ENCODE measurements at regions not wholly inside any gene's neighbourhood (a gene's known extent, or its start where the extent isn't known, plus 50 kb on each side); places are given as distances from the start of the nearest gene placed in this dataset.
"Not testable (repeated sequence)": the region's sequence is repeated elsewhere in the genome, so short reads cannot be mapped to it uniquely, and the experiment has no call there.

DNA sequence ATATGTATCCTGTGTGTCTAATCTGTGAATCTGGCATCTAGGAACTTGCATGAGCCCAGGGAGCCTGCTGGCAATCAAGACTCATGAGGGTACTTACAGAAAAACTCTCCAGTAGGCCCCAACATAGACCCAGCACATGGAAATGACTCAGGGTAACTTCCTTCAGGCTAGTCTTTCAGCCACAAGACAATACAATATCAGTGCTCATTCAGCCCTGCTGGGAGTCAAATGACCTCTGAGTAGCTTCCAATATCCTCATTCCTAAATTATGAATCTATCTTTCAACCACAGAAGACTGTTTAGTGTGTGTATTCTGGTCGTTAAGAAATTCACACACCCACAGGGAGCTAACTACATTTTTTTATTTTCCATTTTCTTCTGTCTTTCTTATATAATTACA, 1273.0 kb downstream of the EFNA5 start:
- Histone ChIP-seq H3K36me3 (ENCODE audit: control insufficient read depth, insufficient read depth, low read length) (no peaks in the 10 kb centered on the region), H3K27me3 (ENCODE audit: control insufficient read depth, insufficient read depth, low read length, poor library complexity, severe bottlenecking) (no peaks in the 10 kb centered on the region), H3K4me3 (ENCODE audit: low read length) (no peak overlapping the region), H3K9ac (ENCODE audit: extremely low read depth, low read length, poor library complexity, severe bottlenecking) (no peak overlapping the region), H3K9me3 (ENCODE audit: control insufficient read depth, low read length) (no peaks in the 10 kb centered on the region), H3K4me1 (ENCODE audit: control insufficient read depth, insufficient read depth, low read length) (no peaks in the 10 kb centered on the region), H3K27ac (ENCODE audit: low read depth, low read length) (no peak overlapping the region)
- no peak overlapping the region for H3K4me3 Mint-ChIP-seq
- H3K4me1 Mint-ChIP-seq: no peaks in the 10 kb centered on the region
- H3K36me3 Mint-ChIP-seq (ENCODE audit: low read depth): no peaks in the 10 kb centered on the region
- 57% methylated on average over 1 of the region's 1 CpG; no CpG with 5 or more reads in 1 of the 2 experiments for WGBS, 2 experiments (ENCODE audit: insufficient coverage in 1 of 2, insufficient read length in 1 of 2)
- no peak for DNase-seq
- TF ChIP-seq, protein P1, sequence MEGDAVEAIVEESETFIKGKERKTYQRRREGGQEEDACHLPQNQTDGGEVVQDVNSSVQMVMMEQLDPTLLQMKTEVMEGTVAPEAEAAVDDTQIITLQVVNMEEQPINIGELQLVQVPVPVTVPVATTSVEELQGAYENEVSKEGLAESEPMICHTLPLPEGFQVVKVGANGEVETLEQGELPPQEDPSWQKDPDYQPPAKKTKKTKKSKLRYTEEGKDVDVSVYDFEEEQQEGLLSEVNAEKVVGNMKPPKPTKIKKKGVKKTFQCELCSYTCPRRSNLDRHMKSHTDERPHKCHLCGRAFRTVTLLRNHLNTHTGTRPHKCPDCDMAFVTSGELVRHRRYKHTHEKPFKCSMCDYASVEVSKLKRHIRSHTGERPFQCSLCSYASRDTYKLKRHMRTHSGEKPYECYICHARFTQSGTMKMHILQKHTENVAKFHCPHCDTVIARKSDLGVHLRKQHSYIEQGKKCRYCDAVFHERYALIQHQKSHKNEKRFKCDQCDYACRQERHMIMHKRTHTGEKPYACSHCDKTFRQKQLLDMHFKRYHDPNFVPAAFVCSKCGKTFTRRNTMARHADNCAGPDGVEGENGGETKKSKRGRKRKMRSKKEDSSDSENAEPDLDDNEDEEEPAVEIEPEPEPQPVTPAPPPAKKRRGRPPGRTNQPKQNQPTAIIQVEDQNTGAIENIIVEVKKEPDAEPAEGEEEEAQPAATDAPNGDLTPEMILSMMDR (conservative IDR thresholded peaks at IDR 0.05): no peak
- H3K9me3 Mint-ChIP-seq: no peaks in the 10 kb centered on the region
- H3K27ac Mint-ChIP-seq: peak overlapping the region; percentile 34
- no peaks in the 10 kb centered on the region for H3K27me3 Mint-ChIP-seq (ENCODE audit: insufficient read depth)

DNA sequence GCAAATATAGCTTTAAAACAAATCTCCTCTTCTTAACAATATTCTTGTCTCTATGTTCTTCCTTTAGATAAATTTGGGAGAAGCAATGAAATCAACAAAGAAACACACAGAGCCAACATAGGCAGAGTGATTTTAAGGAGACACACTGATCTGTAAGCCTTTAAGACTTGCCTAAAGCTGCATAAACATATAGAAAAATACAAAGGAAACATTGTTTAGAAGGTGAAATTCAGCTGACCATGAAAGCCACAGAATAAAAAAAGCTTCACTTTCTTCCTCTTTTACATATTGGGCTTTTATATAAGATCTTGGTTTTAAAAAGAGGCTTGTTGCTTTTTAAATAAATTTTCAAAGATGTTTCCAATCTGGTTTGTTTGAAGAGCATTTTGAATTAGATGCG, 1277.5 kb downstream of the EFNA5 start:
- no peaks in the 10 kb centered on the region for H3K27me3 ChIP-seq (ENCODE audit: control insufficient read depth, insufficient read depth, low read length, poor library complexity, severe bottlenecking)
- 97% methylated on average over 1 of the region's 1 CpG; no CpG with 5 or more reads in 1 of the 2 experiments for WGBS, 2 experiments (ENCODE audit: insufficient coverage in 1 of 2, insufficient read length in 1 of 2)
- DNase-seq: no peak
- no peaks in the 10 kb centered on the region for H3K36me3 ChIP-seq (ENCODE audit: control insufficient read depth, insufficient read depth, low read length)
- no peak overlapping the region for H3K4me3 ChIP-seq (ENCODE audit: low read length)
- H3K27me3 Mint-ChIP-seq (ENCODE audit: insufficient read depth): no peaks in the 10 kb centered on the region
- H3K36me3 Mint-ChIP-seq (ENCODE audit: low read depth): no peaks in the 10 kb centered on the region
- H3K4me1 ChIP-seq (ENCODE audit: control insufficient read depth, insufficient read depth, low read length): no peaks in the 10 kb centered on the region
- TF ChIP-seq, protein P1 (conservative IDR thresholded peaks at IDR 0.05): no peak
- no peaks in the 10 kb centered on the region for H3K4me1 Mint-ChIP-seq
- H3K4me3 Mint-ChIP-seq: no peak overlapping the region
- H3K9me3 Mint-ChIP-seq: no peaks in the 10 kb centered on the region
- H3K27ac Mint-ChIP-seq: no peak overlapping the region
- no peak overlapping the region for H3K27ac ChIP-seq (ENCODE audit: low read depth, low read length)
- no peaks in the 10 kb centered on the region for H3K9me3 ChIP-seq (ENCODE audit: control insufficient read depth, low read length)
- no peak overlapping the region for H3K9ac ChIP-seq (ENCODE audit: extremely low read depth, low read length, poor library complexity, severe bottlenecking)

DNA sequence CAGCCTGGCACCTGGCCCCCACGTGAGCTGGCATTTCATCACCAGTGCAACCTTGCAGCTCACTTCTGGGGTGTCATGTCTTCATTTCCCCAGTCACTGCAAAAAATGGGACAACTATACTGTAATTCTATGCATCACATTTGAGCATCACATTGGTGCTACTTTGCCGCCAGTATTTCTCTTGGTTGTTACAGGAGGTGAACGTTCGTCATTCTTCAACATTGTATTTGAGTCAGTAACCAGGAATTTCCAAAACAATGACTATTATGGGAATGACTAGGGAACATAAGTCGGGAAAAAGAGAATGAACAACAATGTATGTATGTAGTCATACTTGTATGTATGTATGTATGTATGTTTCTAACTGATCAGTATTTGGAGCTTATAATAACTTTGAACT, 1278.0 kb downstream of the EFNA5 start:
- H3K27me3 ChIP-seq (ENCODE audit: control insufficient read depth, insufficient read depth, low read length, poor library complexity, severe bottlenecking): no peaks in the 10 kb centered on the region
- no peak for DNase-seq
- no peaks in the 10 kb centered on the region for H3K4me1 Mint-ChIP-seq
- H3K4me3 ChIP-seq (ENCODE audit: low read length): no peak overlapping the region
- H3K27me3 Mint-ChIP-seq (ENCODE audit: insufficient read depth): no peaks in the 10 kb centered on the region
- WGBS, 2 experiments (ENCODE audit: insufficient coverage in 1 of 2, insufficient read length in 1 of 2): 86 to 89% methylated on average over 4 to 5 of the region's 5 CpGs
- no peak overlapping the region for H3K27ac Mint-ChIP-seq
- H3K36me3 ChIP-seq (ENCODE audit: control insufficient read depth, insufficient read depth, low read length): no peaks in the 10 kb centered on the region
- H3K9ac ChIP-seq (ENCODE audit: extremely low read depth, low read length, poor library complexity, severe bottlenecking): no peak overlapping the region
- TF ChIP-seq, protein P1 (conservative IDR thresholded peaks at IDR 0.05): no peak
- H3K4me1 ChIP-seq (ENCODE audit: control insufficient read depth, insufficient read depth, low read length): no peaks in the 10 kb centered on the region
- no peak overlapping the region for H3K4me3 Mint-ChIP-seq
- no peaks in the 10 kb centered on the region for H3K9me3 ChIP-seq (ENCODE audit: control insufficient read depth, low read length)
- H3K27ac ChIP-seq (ENCODE audit: low read depth, low read length): no peak overlapping the region
- H3K9me3 Mint-ChIP-seq: no peaks in the 10 kb centered on the region
- H3K36me3 Mint-ChIP-seq (ENCODE audit: low read depth): no peaks in the 10 kb centered on the region

DNA sequence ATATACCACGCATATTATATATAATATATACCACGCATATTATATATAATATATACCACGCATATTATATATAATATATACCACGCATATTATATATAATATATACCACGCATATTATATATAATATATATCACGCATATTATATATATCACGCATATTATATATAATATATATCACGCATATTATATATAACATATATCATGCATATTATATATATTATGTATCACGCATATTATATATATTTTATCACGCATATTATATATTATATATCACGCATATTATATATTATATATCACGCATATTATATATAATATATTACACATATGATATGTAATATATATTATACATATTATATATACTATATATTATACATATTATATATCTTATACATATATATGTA, 1283.0 kb downstream of the EFNA5 start:
- H3K9me3 Mint-ChIP-seq; H3K9ac ChIP-seq (ENCODE audit: extremely low read depth, low read length, poor library complexity, severe bottlenecking); DNase-seq; H3K36me3 Mint-ChIP-seq (ENCODE audit: low read depth); H3K27ac Mint-ChIP-seq; H3K27ac ChIP-seq (ENCODE audit: low read depth, low read length); H3K4me3 Mint-ChIP-seq; H3K4me1 ChIP-seq (ENCODE audit: control insufficient read depth, insufficient read depth, low read length); H3K9me3 ChIP-seq (ENCODE audit: control insufficient read depth, low read length); H3K27me3 Mint-ChIP-seq (ENCODE audit: insufficient read depth); H3K4me1 Mint-ChIP-seq; H3K27me3 ChIP-seq (ENCODE audit: control insufficient read depth, insufficient read depth, low read length, poor library complexity, severe bottlenecking); H3K4me3 ChIP-seq (ENCODE audit: low read length); H3K36me3 ChIP-seq (ENCODE audit: control insufficient read depth, insufficient read depth, low read length): not testable (repeated sequence)
- no CpG with 5 or more reads among the region's 12 CpGs for WGBS, 2 experiments (ENCODE audit: insufficient coverage in 1 of 2, insufficient read length in 1 of 2)

Measured in endodermal cell (in vitro differentiated cells).